Heart left ventricle (tissue), 16 donors: ENCODE measurements at regions not wholly inside any gene's neighbourhood (a gene's known extent, or its start where the extent isn't known, plus 50 kb on each side); places are given as distances from the start of the nearest gene placed in this dataset.

ENCODE experiments used
- ATAC-seq, 4 donors: fragments of 200-7000 bp; cut with Tn5 transposase; one replicate each; pipeline ENCODE4 v1.9.1; 2020 to 2022; ENCODE audit warnings: moderate library complexity in 4 of 4, mild to moderate bottlenecking in 3 of 4, moderate number of reproducible peaks in 1 of 4
- DNase-seq, 5 donors: peaks; one replicate each; pipeline ENCODE4 v3.0.0-alpha.2; 2020
- H3K27ac ChIP-seq, 12 donors: fragments of 200-600 bp; sonication (generic) in 4 of 12; one replicate each; pipeline versions ENCODE4 v1.5.0 to v1.8.0; 2016 to 2022; ENCODE audit warnings: mild to moderate bottlenecking in 2 of 12
- H3K27me3 ChIP-seq, 9 donors: fragments of 200-600 bp; sonication (generic) in 2 of 9; one replicate each; pipeline versions ENCODE4 v1.5.1 to v1.8.0; 2016 to 2022; ENCODE audit warnings: mild to moderate bottlenecking in 3 of 9
- H3K36me3 ChIP-seq, 9 donors: fragments of 200-600 bp; sonication (generic) in 2 of 9; one replicate each; pipeline versions ENCODE4 v1.5.0 to v1.8.0; 2018 to 2022; ENCODE audit warnings: mild to moderate bottlenecking in 2 of 9
- H3K4me1 ChIP-seq, 12 donors: fragments of 200-600 bp; sonication (generic) in 4 of 12; one replicate each; pipeline versions ENCODE4 v1.5.0 to v1.8.0; 2016 to 2022; ENCODE audit warnings: mild to moderate bottlenecking in 3 of 12
- H3K4me3 ChIP-seq, 12 donors: fragments of 200-600 bp; sonication (generic) in 4 of 12; one replicate each; pipeline versions ENCODE4 v1.5.0 to v1.8.0; 2017 to 2022; ENCODE audit warnings: mild to moderate bottlenecking in 9 of 12, moderate library complexity in 4 of 12
- H3K9me3 ChIP-seq, 12 donors: fragments of 200-600 bp; sonication (generic) in 4 of 12; one replicate each; pipeline versions ENCODE4 v1.5.0 to v1.8.0; 2016 to 2022; ENCODE audit warnings: mild to moderate bottlenecking in 1 of 12
- CTCF ChIP-seq, 12 donors: fragments of 200-600 bp; sonication (generic) in 4 of 12; IDR thresholded peaks; one replicate each; pipeline versions ENCODE4 v1.5.0 to v1.8.0; 2018 to 2022; ENCODE audit warnings: antibody characterized with exemption in 12 of 12, mild to moderate bottlenecking in 5 of 12
- POLR2A ChIP-seq, 2 donors: fragments of 450-650 bp; IDR thresholded peaks; one replicate each; pipeline ENCODE4 v1.6.1; 2017; ENCODE audit warnings: antibody characterized with exemption in 2 of 2, mild to moderate bottlenecking in 2 of 2, moderate library complexity in 2 of 2
- WGBS, 4 donors: extraction: QIAGEN DNeasy Blood & Tissue Kit in 2 of 4; methylation state at CpG; one replicate each; pipeline versions ENCODE4 v1.1.5 to v1.1.7; 2013 to 2018; 5-methylcytosine and 5-hydroxymethylcytosine counted together
- intact Hi-C, 10 donors: fragments of 100-400 bp; cut with DNase I; formaldehyde crosslinking; loops; one replicate each; pipeline versions ENCODE4 v1.11.1 to v1.14.2; 2022
- donor health status: ischemic (EF 13 %, LVEDD 7.1; RV severe dilation, severe dysfunction).
- donor health status: healthy with polysubstance abuse.
- donor health status: DM: no; HTN: yes; CAD: no.
- donor health status: DM: no; HTN: no; CAD: no.
- donor health status: ischemic (EF 25% LVEDD 6.9; RV normal size, moderate dysfunction).
- donor health status: ischemic (EF 25% LVEDD 5.7; RV mildly dilated, moderate dysfunction).
- donor health status: healthy.
- donor health status: DM: yes; HTN: yes; CAD: no.
- donor health status: ischemic (EF 35%, LVEDD 5.7; RV mildly dilated, moderate dysfunction).
- donor health status: nonischemic (EF 11% LVEDD 7.7; RV severe dilation, severe dysfunction).
- donor health status: DM: yes; HTN: yes; CAD: no.
- donor health status: PGD.
- donor health status: ischemic (EF 29% LVEDD 5.4; RV normal size, mild dysfunction).
- donor health status: nonischemic (EF 23%, LVEDD 6.1; RV moderate dilation, normal function).

GRCh38 chr11:71139516-71140205 lies 112.7 kb downstream of the SHANK2 start:
- peak in 3 of 4 donors; percentile 65 to 78 (median 77) for ATAC-seq

GRCh38 chr11:71138737-71139425 lies 113.5 kb downstream of the SHANK2 start:
- ATAC-seq (no peak), DNase-seq (no peak)
- Histone ChIP-seq H3K4me3 (no peak overlapping the region), H3K36me3 (no peaks in the 10 kb centered on the region), H3K9me3 (peaks cover 0 to 2% (median 0%) of the 10 kb centered on the region in 12 donors), H3K27ac (no peak overlapping the region), H3K27me3 (no peaks in the 10 kb centered on the region), H3K4me1 (peaks cover 0 to 6% (median 0%) of the 10 kb centered on the region in 12 donors)
- WGBS, 4 donors, result 71 to 74% (median 73%) methylated on average over 15 of the region's 15 CpGs
- TF ChIP-seq CTCF (IDR thresholded peaks at IDR 0.05) (no peak), POLR2A (IDR thresholded peaks at IDR 0.05) (no peak)
- intact Hi-C loops, result no loop called here

More at GRCh38 chr11:71139516-71140205, 112.7 kb downstream of the SHANK2 start:
- no peak for TF ChIP-seq POLR2A (IDR thresholded peaks at IDR 0.05)
- no peak for TF ChIP-seq CTCF (IDR thresholded peaks at IDR 0.05)
- intact Hi-C loops, result no loop called here
- no peaks in the 10 kb centered on the region for H3K27me3 ChIP-seq
- H3K9me3 ChIP-seq, result peaks cover 0 to 7% (median 0%) of the 10 kb centered on the region in 12 donors
- H3K4me1 ChIP-seq, result peaks cover 0 to 6% (median 0%) of the 10 kb centered on the region in 12 donors
- H3K4me3 ChIP-seq, result no peak overlapping the region
- no peak overlapping the region for H3K27ac ChIP-seq
- H3K36me3 ChIP-seq, result no peaks in the 10 kb centered on the region
- WGBS, 4 donors, result 36 to 51% (median 42%) methylated on average over 11 to 16 of the region's 16 CpGs
- DNase-seq, result peak; percentile 28 to 77 (median 39)

- DNase-seq (no peak), ATAC-seq (no peak)
- H3K27me3 ChIP-seq, result peaks cover 0 to 3% (median 0%) of the 10 kb centered on the region in 9 donors
- H3K36me3 ChIP-seq, result no peaks in the 10 kb centered on the region
- no peak overlapping the region for H3K27ac ChIP-seq
- 86 to 94% (median 88%) methylated on average over 9 of the region's 9 CpGs for WGBS, 4 donors
- H3K4me3 ChIP-seq, result no peak overlapping the region
- TF ChIP-seq CTCF (IDR thresholded peaks at IDR 0.05) (no peak), POLR2A (IDR thresholded peaks at IDR 0.05) (no peak)
- intact Hi-C loops, result no loop called here
- H3K9me3 ChIP-seq, result no peaks in the 10 kb centered on the region
- peaks cover 0 to 6% (median 0%) of the 10 kb centered on the region in 12 donors for H3K4me1 ChIP-seq
Measured at GRCh38 chr11:71137376-71137775, 115.0 kb downstream of the SHANK2 start.

- 74 to 79% (median 78%) methylated on average over 7 of the region's 7 CpGs for WGBS, 4 donors
- no peak for DNase-seq
- H3K36me3 ChIP-seq, result no peaks in the 10 kb centered on the region
- intact Hi-C loops, result no loop called here
- peaks cover 0 to 6% (median 0%) of the 10 kb centered on the region in 12 donors for H3K4me1 ChIP-seq
- no peak for TF ChIP-seq CTCF (IDR thresholded peaks at IDR 0.05)
- TF ChIP-seq POLR2A (IDR thresholded peaks at IDR 0.05), result no peak
- no peaks in the 10 kb centered on the region for H3K9me3 ChIP-seq
- no peak overlapping the region for H3K27ac ChIP-seq
- peaks cover 0 to 10% (median 0%) of the 10 kb centered on the region in 9 donors for H3K27me3 ChIP-seq
- ATAC-seq, result no peak
- no peak overlapping the region for H3K4me3 ChIP-seq
Measured at GRCh38 chr11:71136095-71136845, 116.1 kb downstream of the SHANK2 start.
